A549 (cell line): ENCODE measurements at regions not wholly inside any gene's neighbourhood (a gene's known extent, or its start where the extent isn't known, plus 50 kb on each side); places are given as distances from the start of the nearest gene placed in this dataset.
"Not testable (repeated sequence)": the region's sequence is repeated elsewhere in the genome, so short reads cannot be mapped to it uniquely, and the experiment has no call there.

ENCODE experiments used
- CHD2 ChIP-seq: fragments of 150-350 bp; IDR thresholded peaks from 2 replicates; pipeline ENCODE4 v1.6.1; 2014; ENCODE audit warnings: low read length; ENCODE audit not compliant: partially characterized antibody
- EP300 ChIP-seq, 2 experiments: fragments of >200 bp; sonication (Bioruptor Twin); formaldehyde crosslinking; IDR thresholded peaks; 2 replicates in 1 of 2; 3 replicates in 1 of 2; pipeline ENCODE4 v1.6.1; 2016 to 2017
- FOSL2 ChIP-seq, 2 experiments: fragments of 450-650 bp in 1 of 2; fragments of >200 bp in 1 of 2; sonication (Bioruptor Twin) in 1 of 2; formaldehyde crosslinking; IDR thresholded peaks; 2 replicates each; pipeline versions ENCODE4 v1.5.0 to v1.6.1; 2016 to 2020; ENCODE audit warnings: mild to moderate bottlenecking in 1 of 2, moderate library complexity in 1 of 2
- KDM1A ChIP-seq: fragments of 200-600 bp; sonication (generic); IDR thresholded peaks from 2 replicates; pipeline ENCODE4 v1.6.1; 2016; ENCODE audit warnings: low read depth, mild to moderate bottlenecking
- NFE2L2 ChIP-seq: fragments of 150-350 bp; conservative IDR thresholded peaks from 2 replicates; pipeline ENCODE4 v1.6.1; 2014; ENCODE audit warnings: low read length
- POLR2A ChIP-seq: IDR thresholded peaks from 2 replicates; pipeline ENCODE4 v1.6.1; 2012; ENCODE audit warnings: mild to moderate bottlenecking, low read length
- RCOR1 ChIP-seq: fragments of 150-350 bp; IDR thresholded peaks from 2 replicates; pipeline ENCODE4 v1.6.1; 2014; ENCODE audit warnings: antibody characterized with exemption, low read length, low read depth
- RFX5 ChIP-seq: fragments of 450-650 bp; IDR thresholded peaks from 2 replicates; pipeline ENCODE4 v1.7.1; 2014; ENCODE audit warnings: antibody characterized with exemption, mild to moderate bottlenecking, moderate library complexity
- TF ChIP-seq, protein P1 (sequence below): fragments of >200 bp; sonication (Bioruptor Twin); formaldehyde crosslinking; IDR thresholded peaks from 3 replicates; pipeline ENCODE4 v1.5.1; 2016

- not testable (repeated sequence) for TF ChIP-seq RFX5; EP300 (IDR thresholded peaks at IDR 0.05); KDM1A; CHD2; FOSL2 (IDR thresholded peaks at IDR 0.05); FOSL2 (CRISPR knock-in tag; IDR thresholded peaks at IDR 0.05); POLR2A; RCOR1; NFE2L2
- TF ChIP-seq, protein P1, sequence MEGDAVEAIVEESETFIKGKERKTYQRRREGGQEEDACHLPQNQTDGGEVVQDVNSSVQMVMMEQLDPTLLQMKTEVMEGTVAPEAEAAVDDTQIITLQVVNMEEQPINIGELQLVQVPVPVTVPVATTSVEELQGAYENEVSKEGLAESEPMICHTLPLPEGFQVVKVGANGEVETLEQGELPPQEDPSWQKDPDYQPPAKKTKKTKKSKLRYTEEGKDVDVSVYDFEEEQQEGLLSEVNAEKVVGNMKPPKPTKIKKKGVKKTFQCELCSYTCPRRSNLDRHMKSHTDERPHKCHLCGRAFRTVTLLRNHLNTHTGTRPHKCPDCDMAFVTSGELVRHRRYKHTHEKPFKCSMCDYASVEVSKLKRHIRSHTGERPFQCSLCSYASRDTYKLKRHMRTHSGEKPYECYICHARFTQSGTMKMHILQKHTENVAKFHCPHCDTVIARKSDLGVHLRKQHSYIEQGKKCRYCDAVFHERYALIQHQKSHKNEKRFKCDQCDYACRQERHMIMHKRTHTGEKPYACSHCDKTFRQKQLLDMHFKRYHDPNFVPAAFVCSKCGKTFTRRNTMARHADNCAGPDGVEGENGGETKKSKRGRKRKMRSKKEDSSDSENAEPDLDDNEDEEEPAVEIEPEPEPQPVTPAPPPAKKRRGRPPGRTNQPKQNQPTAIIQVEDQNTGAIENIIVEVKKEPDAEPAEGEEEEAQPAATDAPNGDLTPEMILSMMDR = not testable (repeated sequence)
These were observed 955.4 kb upstream of the CDH18 start for GRCh38 chr5:20943183-20943971.
